Activated gamma-delta T cell treated with anti-CD3 and anti-CD28 coated beads, Interleukin-2, amount 50 U/mL, for 16 hours (primary cell): ENCODE measurements at regions not wholly inside any gene's neighbourhood (a gene's known extent, or its start where the extent isn't known, plus 50 kb on each side); places are given as distances from the start of the nearest gene placed in this dataset.
"Not testable (repeated sequence)": the region's sequence is repeated elsewhere in the genome, so short reads cannot be mapped to it uniquely, and the experiment has no call there.

Source experiments
- DNase-seq: peaks from one replicate; pipeline ENCODE4 v3.0.0-alpha.2; 2020; ENCODE audit warnings: low read depth

DNA sequence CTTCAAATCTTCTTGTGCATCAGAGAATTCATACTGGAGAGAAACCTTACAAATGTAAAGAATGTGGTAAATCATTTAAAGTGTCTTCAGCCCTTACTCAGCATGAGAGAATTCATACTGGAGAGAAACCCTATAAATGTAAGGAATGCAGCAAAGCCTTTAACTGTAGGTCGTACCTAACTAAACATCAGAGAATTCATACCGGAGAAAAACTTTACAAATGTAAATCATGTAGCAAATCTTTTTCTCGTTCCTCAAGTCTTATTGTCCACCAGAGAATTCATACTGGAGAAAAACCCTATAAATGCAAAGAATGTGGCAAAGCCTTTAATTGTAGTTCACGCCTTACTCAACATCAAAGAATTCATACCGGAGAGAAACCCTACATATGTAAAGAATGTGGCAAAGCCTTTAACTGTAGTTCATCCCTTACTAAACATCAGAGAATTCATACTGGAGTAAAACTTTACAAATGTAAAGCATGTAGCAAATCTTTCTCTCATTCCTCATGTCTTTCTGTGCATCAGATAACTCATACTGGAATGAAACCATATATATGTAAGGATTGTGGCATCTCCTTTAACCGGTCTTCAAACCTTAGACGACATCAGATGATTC, 118.5 kb upstream of the ZNF267 start:
- no peak for DNase-seq

DNA sequence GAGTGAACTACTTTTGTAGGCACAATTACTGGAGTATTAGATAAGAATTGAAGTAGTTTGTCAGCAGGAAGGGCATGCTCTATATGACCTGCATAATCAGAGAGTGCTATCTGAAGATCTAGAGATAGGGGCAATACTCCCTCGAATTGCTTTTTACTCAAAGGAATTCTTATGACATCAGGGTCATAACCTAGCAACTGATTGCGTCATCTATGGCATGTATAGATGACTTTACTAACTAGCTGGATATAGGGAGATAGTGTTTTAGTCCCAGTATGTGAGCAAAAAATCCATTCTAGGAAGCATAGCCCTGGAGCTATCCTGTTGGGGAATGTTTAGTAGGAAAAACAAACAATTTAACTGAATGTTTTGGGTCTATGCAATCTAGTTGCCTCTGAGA, 109.5 kb upstream of the ZNF267 start:
- DNase-seq: no peak

DNA sequence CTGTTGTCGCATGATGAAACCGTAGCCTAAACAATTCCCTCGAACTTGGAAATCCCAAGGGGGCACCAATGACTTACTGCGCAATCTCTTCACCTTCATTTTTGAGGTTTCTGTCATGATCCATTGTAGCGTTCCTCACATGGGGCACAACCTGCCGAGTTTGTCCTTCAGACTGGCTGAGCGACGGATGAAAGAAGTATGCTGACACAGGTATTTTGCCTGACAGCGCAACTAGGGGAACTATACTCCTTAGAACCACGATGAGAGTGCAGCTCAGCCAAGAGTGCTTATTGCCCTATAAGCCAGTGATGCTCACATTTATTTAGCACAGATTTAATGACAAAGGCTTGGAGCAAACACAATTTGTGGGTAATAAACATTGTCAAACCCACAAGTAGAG, 106.3 kb upstream of the ZNF267 start:
- no peak for DNase-seq

DNA sequence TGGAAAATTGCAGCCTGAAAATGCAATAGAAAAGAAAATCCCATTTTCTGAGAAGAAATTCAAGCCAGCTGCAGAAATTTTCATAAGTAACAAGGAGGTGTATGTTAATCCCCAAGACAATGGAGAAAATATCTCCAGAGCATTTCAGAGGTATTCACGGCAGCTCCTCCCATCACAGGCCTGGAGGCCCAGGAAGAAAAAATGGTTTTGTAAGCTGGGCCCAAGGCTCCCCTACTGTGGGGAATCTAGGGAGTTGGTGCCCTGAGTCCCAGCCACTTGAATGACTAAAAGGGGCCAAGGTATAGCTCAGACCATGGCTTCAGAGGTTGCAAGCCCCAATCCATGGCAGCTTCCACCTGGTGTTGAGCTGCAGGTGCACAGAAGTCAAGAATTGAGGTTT, 93.3 kb upstream of the ZNF267 start:
- DNase-seq: no peak

DNA sequence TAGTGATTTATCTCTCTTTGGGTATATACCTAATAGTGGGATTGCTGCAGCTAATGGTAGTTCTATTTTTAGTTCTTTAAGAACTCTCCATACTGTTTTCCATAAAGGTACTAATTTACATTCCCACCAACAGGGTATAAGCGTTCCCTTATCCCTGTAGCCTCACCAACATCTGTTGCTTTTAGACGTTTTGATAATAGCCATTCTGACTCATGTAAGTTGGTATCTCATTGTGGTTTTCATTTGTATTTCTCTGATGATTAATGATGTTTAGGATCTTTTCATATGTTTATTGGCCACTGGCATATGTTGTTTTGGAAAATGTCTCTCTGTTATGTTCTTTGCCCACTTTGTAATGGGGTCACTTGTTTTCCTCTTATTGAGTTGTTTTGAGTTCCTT, 88.5 kb upstream of the ZNF267 start:
- DNase-seq: no peak

DNA sequence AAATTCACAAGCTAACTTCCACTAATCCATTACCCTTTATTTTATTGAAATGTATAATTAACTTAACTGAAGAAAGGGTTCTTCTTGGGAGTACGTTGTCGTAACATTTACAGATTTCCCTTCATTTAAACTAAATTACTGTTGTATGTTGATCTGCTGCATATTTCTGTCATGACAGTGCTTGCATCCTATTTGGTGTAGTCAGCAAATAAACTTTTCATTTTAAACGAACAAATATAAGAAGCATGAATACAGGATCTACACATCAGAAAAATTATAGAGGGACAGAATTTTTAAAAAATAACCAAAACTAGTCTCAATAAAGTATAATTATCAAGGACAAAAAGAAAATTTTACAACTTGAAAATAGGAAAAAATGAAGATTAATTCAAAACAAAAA, 66.5 kb upstream of the ZNF267 start:
- no peak for DNase-seq

DNA sequence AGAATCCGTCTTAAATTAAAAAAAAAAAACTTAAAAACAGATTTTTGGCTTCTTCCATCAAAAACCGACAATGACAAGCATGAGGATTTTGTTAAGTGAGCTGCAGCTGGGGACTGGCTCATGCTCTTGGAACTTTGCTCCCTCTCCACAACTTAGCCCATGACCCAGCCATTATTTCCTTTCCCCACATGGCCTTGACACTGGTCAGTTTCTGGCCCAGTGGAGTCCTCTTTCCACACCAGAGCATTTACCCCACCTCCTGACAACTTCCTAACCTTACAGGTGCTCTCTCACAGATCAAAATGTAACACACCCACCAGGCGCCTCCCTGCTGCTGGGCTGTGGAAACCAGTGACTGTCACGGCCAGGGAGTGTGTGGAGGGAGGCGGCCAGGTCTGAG, 62.7 kb upstream of the ZNF267 start:
- no peak for DNase-seq

DNA sequence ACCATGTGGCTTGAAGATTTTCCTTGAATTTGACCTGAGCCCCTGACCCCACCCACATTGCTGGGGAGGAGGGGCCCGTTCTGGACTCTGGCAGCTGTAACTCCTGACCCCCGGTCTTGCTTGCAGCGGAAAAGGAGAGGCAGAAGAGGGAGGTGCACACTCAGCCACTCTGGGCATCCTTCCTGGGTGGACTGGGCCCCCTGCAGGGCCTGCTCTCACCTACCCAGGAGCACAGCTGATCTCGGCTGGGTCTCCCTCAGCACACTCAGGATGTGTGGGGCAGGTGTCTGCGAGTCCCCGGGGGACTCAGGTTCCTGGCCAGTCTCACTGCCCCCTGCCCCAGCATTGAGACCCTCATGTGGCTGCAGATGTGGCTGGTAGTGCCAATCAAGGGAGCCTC, 57.5 kb upstream of the ZNF267 start:
- not testable (repeated sequence) for DNase-seq

DNA sequence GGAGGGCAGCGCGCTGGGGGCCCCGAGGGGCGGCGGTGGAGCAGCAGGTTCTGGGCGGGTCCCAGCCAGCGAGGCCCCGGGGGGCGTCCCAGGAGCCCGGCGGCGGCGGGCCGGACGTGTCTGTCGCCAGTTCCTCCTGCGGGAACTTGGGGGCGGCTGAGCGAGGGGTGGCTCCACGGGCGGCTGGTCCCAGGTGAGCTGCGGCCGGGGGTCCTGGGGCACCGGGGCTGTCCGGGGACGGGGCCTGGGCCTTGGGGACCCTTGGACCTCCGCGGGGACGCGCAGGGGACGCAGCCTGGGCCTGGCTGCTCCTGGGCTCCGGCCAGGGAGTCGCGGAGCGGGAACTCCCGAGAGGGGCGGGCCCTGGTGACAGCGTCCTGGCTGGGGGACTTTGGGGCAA, 54.2 kb upstream of the ZNF267 start:
- DNase-seq: no peak

DNA sequence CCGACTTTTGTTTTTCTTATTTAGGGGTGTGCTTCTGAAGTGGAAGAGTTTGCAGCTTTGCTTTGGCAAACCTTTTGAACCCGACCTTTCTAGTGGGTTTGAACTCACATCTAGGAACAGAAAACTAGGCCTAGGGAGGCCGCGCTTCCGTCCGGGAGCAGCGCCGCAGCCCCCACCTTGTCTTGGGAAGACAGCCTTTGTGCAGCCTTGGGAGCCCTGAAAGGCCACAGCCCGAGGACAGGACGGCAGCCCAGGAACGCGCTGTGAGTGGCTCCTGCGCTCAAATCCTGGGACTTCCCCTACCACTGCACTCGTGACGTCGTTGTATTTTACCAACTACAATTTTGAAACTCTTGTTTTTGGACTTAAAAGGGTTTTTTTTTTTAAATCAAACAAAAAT, 53.7 kb upstream of the ZNF267 start:
- no peak for DNase-seq
